ENCODE measurements at regions not wholly inside any gene's neighbourhood (a gene's known extent, or its start where the extent isn't known, plus 50 kb on each side); places are given as distances from the start of the nearest gene placed in this dataset.

DNA sequence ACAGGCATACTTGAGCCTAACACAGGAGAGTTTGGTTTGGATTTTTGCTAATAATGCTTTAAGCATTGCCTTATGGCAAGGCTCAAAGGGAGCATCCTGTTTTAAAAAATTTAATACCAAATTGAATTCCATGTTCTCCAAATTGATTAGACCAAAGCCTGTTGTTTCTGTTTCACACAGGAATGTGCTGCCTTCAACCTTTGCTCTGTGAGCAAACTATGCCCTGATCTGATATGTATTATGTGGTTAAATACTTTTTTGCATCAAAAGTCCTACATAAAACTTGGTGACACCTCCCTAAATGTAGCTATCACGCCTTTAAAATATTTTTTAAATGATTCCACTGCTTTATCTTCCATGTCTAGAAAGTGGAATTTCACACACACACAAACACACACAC lies 691.4 kb downstream of the CPS1 start:
- peaks cover 9% of the 10 kb centered on the region for H3F3A ChIP-seq (ENCODE audit: low read depth)
- H3K9ac ChIP-seq = no peak overlapping the region
- Mint-ChIP-seq H3K27me3 (ENCODE audit: insufficient read depth, low read depth) (no peaks in the 10 kb centered on the region), H3K27ac (no peak overlapping the region), H3K4me1 (peaks cover 14% of the 10 kb centered on the region), H3K36me3 (no peaks in the 10 kb centered on the region), H3K4me3 (no peak overlapping the region), H3K9me3 (no peaks in the 10 kb centered on the region)
- no peaks in the 10 kb centered on the region for H3K36me3 ChIP-seq
- H3K4me3 ChIP-seq = no peak overlapping the region
- TF ChIP-seq EZH2phosphoT487 (IDR thresholded peaks at IDR 0.05) (no peak), EZH2 (IDR thresholded peaks at IDR 0.05) (no peak)
- TF ChIP-seq, protein P1, sequence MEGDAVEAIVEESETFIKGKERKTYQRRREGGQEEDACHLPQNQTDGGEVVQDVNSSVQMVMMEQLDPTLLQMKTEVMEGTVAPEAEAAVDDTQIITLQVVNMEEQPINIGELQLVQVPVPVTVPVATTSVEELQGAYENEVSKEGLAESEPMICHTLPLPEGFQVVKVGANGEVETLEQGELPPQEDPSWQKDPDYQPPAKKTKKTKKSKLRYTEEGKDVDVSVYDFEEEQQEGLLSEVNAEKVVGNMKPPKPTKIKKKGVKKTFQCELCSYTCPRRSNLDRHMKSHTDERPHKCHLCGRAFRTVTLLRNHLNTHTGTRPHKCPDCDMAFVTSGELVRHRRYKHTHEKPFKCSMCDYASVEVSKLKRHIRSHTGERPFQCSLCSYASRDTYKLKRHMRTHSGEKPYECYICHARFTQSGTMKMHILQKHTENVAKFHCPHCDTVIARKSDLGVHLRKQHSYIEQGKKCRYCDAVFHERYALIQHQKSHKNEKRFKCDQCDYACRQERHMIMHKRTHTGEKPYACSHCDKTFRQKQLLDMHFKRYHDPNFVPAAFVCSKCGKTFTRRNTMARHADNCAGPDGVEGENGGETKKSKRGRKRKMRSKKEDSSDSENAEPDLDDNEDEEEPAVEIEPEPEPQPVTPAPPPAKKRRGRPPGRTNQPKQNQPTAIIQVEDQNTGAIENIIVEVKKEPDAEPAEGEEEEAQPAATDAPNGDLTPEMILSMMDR (IDR thresholded peaks at IDR 0.05) = no peak
- no peaks in the 10 kb centered on the region for H3K27me3 ChIP-seq
- no peak for DNase-seq (ENCODE audit: low spot score)
- H3K79me2 ChIP-seq (ENCODE audit: low read depth) = no peaks in the 10 kb centered on the region
- peaks cover 15% of the 10 kb centered on the region for H3K4me1 ChIP-seq
- H3K9me3 ChIP-seq (ENCODE audit: low read depth) = no peaks in the 10 kb centered on the region
- H2AFZ ChIP-seq (replicated peaks) = no peak overlapping the region
- no peaks in the 10 kb centered on the region for H4K20me1 ChIP-seq (ENCODE audit: low read depth)
- no peak overlapping the region for H3K4me2 ChIP-seq
- no peak overlapping the region for H3K27ac ChIP-seq

DNA sequence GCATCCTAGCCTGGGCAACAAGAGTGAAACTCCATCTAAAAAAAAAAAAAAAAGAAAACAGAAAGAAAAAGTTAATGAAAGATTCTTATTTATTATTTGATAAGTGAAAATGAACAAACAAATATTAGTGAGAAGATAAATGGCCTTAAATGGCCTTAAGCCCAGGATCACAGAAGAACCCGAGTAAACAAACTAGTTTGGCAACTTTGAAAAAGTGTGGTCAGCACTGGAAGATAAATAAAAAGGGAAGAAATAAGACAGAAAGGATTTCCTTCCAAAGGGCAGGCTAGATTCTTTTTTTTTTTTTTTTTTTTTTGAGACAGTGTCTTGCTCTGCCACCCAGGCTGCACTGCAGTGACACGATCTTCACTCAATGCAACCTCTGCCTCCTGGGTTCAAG lies 692.4 kb downstream of the CPS1 start:
- DNase-seq (ENCODE audit: low spot score) = no peak
- Mint-ChIP-seq H3K27me3 (ENCODE audit: insufficient read depth, low read depth) (no peaks in the 10 kb centered on the region), H3K4me1 (peaks cover 14% of the 10 kb centered on the region), H3K36me3 (no peaks in the 10 kb centered on the region), H3K27ac (no peak overlapping the region), H3K4me3 (no peak overlapping the region), H3K9me3 (no peaks in the 10 kb centered on the region)
- TF ChIP-seq EZH2 (IDR thresholded peaks at IDR 0.05) = no peak
- TF ChIP-seq, protein P1 (IDR thresholded peaks at IDR 0.05) = no peak
- no peak overlapping the region for H3K27ac ChIP-seq
- no peak overlapping the region for H3K4me3 ChIP-seq
- peaks cover 15% of the 10 kb centered on the region for H3K4me1 ChIP-seq
- no peaks in the 10 kb centered on the region for H3K79me2 ChIP-seq (ENCODE audit: low read depth)
- no peaks in the 10 kb centered on the region for H3K36me3 ChIP-seq
- no peaks in the 10 kb centered on the region for H3K27me3 ChIP-seq
- H4K20me1 ChIP-seq (ENCODE audit: low read depth) = no peaks in the 10 kb centered on the region
- H3K4me2 ChIP-seq = no peak overlapping the region
- H3K9me3 ChIP-seq (ENCODE audit: low read depth) = no peaks in the 10 kb centered on the region
- no peak overlapping the region for H3K9ac ChIP-seq
- no peak overlapping the region for H2AFZ ChIP-seq (replicated peaks)
- H3F3A ChIP-seq (ENCODE audit: low read depth) = peaks cover 9% of the 10 kb centered on the region

DNA sequence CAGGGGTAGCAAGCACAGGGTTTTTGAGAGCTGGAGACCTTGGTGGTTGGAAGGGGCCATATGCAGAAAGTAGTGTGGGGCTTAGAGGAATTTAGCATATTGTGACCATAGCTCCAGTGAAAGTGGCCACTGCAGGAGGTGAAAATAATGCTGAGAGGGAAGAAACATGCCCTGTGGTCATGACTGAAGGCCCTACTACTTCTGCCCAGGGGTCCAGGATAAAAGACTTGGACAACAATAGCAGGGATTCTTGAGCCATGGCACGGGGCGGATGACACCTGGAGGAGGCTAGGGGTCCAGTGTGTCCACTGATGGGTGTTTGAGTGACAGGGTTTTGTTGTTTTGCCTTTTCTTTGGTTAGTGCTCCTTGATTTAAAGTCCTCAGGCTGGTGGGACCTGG lies 694.6 kb downstream of the CPS1 start:
- no peaks in the 10 kb centered on the region for H3K79me2 ChIP-seq (ENCODE audit: low read depth)
- TF ChIP-seq, protein P1 (IDR thresholded peaks at IDR 0.05) = no peak
- no peak for TF ChIP-seq EZH2 (IDR thresholded peaks at IDR 0.05)
- TF ChIP-seq EZH2phosphoT487 (IDR thresholded peaks at IDR 0.05) = no peak
- H3K9me3 Mint-ChIP-seq = peaks cover 9% of the 10 kb centered on the region
- H3K27me3 ChIP-seq = no peaks in the 10 kb centered on the region
- H3K4me3 ChIP-seq = no peak overlapping the region
- peaks cover 14% of the 10 kb centered on the region for H3K4me1 Mint-ChIP-seq
- no peaks in the 10 kb centered on the region for H4K20me1 ChIP-seq (ENCODE audit: low read depth)
- H3K36me3 ChIP-seq = no peaks in the 10 kb centered on the region
- no peaks in the 10 kb centered on the region for H3K36me3 Mint-ChIP-seq
- H3K4me3 Mint-ChIP-seq = no peak overlapping the region
- peaks cover 3% of the 10 kb centered on the region for H3K27me3 Mint-ChIP-seq (ENCODE audit: insufficient read depth, low read depth)
- no peak overlapping the region for H3K27ac ChIP-seq
- no peaks in the 10 kb centered on the region for H3K9me3 ChIP-seq (ENCODE audit: low read depth)
- peak; percentile 31 for DNase-seq (ENCODE audit: low spot score)
- no peak overlapping the region for H3K4me2 ChIP-seq
- H3F3A ChIP-seq (ENCODE audit: low read depth) = peaks cover 9% of the 10 kb centered on the region
- H3K27ac Mint-ChIP-seq = peak overlapping the region; percentile 26
- H3K9ac ChIP-seq = no peak overlapping the region
- peak overlapping the region; percentile 85 for H2AFZ ChIP-seq (replicated peaks)
- H3K4me1 ChIP-seq = peaks cover 15% of the 10 kb centered on the region
